NCI-H82 (cell line): ENCODE measurements at regions not wholly inside any gene's neighbourhood (a gene's known extent, or its start where the extent isn't known, plus 50 kb on each side); places are given as distances from the start of the nearest gene placed in this dataset.
"Not testable (repeated sequence)": the region's sequence is repeated elsewhere in the genome, so short reads cannot be mapped to it uniquely, and the experiment has no call there.

Experiments
- DNase-seq: peaks from one replicate; lab custom pipeline; 2025; lab: John Stamatoyannopoulos, UW

DNA sequence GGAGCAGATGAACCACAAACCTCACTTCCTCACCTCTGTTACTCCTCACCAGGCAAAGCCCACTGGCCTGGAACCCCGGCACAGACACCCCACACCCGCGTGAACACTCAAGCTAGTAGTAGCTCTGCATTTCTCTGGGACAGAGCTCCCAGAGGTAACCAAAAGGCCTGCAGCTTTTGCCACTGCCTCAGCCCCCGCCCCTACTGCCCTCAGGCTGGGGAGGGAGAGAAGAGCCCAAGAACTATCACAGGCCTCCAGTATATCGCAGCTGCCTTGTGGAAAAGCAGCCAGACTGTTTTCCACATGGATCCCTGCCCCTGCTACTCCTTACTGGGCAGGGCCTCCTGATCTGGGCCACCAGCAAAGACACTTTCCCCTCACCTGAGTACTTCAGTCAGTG, 728.7 kb upstream of the ACTRT1 start:
- no peak for DNase-seq

DNA sequence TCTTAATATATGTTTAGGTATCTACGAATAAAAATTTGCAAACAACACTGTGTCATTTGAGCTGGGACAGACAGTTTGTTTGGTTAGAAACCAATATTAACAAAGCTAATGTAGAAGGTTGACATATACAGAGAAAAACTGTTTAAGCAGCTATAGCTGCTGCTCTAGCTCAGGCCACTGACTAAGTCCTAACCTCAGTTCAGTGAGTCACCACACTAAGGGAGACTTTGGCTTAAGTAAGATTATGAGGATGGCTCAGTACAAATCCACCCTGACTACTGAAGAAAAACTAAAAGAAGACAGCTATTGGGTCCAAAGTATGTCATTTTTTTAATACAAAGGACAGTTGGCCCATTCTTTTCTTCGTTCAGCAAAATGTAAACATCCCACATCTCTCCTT, 717.3 kb upstream of the ACTRT1 start:
- peak; percentile 57 for DNase-seq

DNA sequence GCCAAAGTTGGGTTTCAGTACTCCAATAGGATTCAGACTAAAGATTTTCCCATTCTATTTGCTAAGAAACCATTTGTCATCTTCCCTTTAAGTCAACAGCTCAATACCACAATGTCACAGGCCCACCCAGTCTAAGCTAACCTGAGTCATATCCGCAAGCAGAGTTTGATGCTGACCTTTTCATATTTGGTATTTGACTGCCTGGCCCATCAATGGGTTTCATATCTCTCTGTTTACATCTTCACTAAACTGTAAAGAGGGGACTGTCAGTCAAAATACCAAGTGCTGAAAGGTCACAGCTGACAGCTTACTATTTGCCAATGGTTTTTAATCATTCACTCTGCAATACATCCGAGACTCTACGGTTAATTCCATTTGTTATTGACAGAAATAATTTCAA, 707.5 kb upstream of the ACTRT1 start:
- DNase-seq: no peak

DNA sequence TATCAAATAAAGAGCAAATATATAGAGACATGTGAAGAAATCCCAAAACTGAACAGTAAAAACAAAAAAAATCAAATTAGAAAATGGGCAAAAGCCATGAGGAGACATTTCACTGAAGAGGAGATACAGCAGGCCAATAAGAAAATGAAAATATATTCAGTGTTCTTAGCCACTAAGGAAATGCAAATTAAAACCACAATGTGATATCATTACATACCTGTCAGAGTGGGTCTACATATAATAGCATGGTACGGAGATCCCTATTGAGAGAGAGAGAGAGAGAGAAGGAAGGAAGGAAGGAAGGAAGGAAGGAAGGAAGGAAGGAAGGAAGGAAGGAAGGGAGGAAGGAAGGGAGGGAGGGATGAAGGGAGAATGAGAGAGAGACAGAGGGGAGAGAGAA, 707.0 kb upstream of the ACTRT1 start:
- no peak for DNase-seq

DNA sequence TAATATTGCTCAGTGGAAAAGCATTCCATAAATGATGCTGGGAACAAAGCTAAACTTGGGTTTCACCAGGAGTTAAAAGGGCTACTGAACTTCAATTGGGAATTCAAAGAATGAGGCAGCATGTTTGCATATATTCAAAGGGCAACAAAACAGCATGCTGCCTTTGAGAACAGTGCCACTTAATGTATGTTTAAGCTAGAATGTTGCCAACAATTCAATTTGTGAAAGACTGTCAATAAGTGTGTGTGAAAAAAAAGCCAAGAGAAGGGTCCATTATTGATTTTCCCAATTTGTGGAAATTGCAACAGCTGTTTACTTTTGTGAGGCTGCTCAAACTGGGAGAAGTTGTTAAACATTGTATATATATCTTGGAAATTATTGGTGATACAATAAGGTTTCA, 701.9 kb upstream of the ACTRT1 start:
- DNase-seq: no peak

DNA sequence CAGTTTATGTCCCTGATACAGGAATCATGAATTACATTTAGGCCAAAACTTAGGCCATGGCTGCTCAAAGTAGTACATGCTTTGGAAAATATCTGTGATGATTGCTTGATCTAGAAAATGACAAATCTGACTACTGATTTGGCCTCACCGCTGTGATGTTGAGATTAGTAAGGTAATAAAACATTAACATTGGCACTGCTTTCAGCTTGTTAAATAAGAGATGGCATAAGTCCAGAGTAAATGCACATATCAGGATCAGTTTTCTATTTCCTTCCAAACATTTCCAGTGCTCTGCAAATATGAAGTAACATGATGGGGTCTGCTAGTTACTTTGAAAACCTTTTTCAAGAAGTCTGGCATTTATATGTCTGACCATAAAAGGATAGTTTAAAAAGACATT, 687.3 kb upstream of the ACTRT1 start:
- no peak for DNase-seq

DNA sequence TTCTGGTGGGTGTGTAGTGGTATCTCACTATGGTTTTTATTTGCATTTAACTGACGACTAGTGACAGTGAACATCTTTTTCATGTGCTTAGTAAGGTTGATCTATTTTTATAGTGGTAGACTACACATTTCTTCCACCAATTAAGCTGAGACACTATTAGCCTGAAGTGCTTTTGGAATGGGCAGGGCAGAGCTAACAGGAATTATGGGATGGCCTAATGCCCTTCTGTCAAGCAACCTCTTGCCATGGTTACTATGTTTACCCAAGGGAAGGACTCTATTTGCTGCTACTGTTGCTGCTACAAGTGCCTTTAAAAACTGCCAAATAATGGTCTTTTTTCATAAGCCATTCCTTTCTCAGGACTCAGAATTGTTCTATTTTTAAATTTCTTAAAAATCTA, 676.7 kb upstream of the ACTRT1 start:
- peak; percentile 58 for DNase-seq

DNA sequence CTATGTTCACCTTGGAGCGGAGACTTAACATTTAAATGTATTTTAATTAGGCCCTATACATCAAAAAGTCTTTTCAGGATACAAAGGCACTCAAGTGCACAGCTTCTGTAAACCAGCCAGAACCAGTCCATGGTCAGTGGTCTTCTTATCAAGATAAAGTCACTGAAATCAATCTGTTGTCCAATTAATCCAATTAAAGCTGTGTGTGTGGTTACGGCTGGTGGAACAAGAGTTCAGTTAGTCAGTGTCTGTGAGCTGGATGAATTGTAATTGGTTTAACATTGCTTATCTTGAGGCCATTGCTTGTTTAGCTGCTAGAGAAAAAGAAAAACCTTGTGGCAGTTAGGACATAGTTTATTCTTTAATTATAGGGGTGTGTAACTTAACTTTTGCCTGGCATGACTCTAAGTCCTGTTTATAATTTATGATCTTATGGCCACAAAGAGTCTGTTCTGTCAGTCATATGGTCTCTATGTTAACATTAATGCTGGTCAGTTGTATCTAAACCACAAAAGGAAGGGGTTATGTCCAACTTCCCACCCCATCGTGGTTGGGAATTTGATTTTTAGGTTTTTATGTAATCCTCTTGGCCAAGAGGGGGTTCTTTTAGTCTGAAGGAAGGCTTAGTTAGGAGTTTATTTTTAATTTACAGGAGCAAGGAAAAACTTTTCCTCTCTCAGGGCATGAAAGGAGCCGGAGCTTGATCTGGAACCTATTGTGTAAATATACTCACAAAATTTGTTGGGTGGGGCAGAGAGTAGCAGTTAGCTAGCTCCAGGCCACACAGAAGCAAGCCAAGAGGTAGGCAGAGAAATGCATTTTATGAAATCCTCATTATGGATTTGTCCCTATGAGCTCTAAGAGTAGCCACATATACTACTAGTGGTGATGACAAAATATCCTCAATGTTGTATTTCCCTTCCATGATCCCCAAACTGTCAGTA, 665.7 kb upstream of the ACTRT1 start:
- DNase-seq: peak; percentile 90

DNA sequence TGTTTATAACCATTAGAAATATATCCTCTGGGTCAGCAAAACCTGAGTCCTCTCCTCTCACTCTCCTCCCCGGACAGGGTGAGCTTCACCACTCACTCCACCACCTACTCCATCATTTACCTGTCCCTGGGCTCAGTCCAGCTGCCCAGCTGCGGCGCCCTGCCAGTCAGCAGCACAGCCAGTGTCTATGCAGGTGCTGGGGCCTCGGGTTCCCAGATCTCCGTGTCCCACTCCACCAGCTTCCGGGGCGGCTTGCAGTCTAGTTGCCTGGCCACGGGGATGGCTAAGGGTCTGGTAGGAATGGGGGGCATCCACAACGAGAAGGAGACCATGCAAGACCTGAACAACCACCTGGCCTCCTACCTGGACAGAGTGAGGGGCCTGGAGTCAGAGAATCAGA, 662.2 kb upstream of the ACTRT1 start:
- DNase-seq: no peak

DNA sequence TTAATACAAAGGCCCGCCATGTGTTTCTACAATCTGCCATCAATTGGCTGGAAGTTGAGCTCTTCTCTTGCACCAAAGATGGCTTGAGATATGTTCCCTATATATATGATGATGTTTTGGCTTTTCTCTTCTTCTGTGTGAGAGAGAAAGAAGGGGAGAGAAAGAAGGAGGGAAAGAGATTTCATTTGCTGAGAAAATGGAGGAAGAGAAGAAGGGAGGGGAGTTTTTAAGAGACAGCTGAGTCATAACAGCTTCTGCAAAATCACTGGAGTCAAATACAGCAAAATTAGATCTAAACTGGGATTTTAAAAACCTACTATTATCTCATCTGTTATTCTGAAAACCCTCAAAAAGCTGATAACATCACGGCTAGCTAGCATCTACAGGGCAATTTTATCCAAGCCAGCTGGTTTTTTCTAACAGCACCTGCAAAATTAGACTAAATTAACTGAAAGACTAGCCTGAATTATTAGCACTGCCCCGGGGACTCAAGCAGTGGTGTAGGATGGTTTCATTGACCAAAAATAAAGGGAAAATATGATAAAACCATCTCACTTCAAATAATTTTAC, 647.6 kb upstream of the ACTRT1 start:
- DNase-seq: no peak

DNA sequence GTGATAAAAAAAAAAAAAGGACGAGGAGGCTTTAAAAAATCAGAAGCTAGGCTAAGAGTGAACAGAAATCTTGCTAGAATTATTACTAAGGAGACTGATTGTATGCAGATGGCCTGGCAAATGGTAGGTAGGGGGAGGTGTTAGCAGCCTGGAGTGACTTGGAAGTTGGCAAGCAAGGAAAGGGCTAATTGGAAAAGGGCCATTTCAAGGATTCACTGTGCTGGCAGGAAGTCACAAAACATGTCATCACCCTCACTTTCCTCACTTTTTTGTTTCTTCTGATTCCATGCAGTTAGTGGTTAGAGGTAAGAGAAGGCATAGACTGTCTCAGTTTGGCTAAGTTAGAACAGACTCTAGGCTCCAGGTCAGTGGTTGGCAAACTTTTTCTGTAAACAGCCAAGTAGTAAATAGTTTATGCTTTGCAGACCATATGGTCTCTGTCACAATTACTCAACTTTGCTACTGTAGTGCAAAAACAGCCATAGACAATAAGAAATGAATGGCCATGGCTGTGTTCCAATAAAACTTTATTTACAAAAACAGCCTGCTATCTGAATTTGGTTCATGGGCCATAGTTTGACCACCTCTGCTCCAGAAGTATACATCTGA, 646.5 kb upstream of the ACTRT1 start:
- peak; percentile 27 for DNase-seq

DNA sequence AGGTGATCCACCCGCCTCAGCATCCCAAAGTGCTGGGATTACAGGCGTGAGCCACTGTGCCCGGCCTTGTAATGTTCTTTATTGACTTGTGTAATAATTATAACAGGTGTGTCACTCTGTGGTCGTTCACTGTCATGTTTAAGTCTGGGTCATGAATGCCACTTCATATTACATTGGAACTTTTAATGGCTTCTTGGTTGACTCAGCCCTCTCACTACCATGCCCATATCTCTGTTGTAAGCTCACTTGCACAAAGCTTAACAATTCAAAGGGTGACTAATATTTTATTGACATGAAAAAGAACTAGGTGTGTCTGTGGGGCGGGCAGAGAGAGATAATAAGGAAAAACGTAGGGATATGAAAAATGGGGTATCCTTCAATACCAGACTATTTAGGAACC, 639.7 kb upstream of the ACTRT1 start:
- DNase-seq: no peak

DNA sequence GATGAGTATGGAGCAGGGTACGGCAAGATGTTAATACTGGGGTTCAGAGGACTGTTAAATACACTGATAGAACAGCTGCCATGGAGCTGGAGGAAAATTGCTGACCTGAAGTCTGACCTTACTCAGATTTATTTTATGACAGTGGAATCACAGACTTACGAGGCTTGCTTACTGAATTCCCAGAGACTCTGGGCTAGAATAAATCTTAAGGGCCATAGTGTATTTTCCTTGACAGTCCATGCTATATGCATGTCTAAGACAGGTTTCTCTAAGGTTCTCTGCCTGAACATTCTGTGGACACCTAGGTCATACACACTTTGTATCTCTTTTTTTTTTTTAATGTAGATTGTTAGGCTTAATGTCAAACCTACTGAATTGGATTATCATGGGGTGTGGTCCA, 633.2 kb upstream of the ACTRT1 start:
- DNase-seq: no peak

DNA sequence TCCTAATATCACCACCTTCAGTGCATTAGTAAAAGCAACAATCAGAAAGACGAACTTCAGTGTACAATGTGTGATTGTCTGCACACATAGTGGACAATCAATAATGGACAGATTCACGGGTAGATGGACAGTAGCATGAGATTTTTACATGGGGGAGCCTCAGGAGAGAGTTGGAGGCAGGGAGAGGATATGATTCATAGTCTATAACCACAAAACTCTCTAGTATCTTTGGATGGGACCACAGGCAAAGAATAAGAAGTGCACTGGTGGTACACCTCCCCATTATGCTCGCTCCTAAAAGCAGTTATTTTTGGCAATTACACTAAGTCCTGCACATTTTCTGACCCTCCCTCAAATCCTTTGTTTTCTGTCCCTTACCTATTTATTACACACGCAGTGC, 624.4 kb upstream of the ACTRT1 start:
- no peak for DNase-seq

DNA sequence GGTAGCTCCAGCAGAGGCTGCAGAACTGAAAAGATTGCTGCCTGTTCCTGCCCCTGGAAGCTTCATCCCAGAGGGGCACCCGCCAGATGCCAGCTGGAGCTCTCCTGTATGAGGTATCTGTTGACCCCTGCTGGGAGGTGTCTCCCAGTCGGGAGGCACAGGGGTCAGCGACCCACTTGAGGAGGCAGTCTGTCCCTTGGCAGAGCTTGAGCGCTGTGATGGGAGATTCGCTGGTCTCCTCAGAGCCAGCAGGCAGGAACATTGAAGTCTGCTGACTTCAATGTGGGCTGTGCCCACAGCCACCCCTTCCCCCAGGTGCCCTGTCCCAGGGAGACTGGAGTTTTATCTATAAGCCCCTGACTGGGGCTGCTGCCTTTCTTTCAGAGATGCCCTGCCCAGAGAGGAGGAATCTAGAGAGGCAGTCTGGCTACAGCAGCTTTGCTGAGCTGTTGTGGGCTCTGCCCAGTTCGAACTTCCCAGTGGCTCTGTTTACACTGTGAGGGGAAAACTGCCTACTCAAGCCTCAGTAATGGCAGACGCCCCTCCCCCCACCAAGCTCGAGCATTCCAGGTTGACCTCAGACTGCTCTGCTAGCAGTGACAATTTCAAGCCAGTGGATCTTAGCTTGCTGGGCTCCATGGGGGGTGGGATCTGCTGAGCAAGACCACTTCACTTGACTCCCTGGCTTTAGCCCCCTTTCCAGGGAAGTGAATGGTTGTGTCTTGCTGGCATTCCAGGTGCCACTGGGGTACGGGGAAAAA, 622.3 kb upstream of the ACTRT1 start:
- DNase-seq: not testable (repeated sequence)

DNA sequence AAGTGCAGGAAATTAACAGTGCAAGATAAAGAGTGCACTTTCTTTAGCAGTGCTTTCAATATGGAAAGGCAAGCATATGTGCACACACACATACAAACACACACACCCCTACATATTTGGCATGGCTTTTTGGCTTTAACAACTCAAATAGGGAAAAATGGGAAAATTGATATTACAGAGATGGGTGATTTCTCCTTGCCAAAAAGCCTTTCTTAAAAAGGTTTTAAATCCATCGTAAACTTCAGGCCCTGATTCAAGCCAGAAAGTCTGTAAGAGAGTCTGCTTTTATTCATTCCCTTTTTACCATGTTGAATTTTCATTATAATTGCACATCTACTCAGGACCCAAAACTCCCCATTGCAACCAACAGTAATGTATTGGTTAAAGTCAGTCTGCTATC, 612.0 kb upstream of the ACTRT1 start:
- no peak for DNase-seq

DNA sequence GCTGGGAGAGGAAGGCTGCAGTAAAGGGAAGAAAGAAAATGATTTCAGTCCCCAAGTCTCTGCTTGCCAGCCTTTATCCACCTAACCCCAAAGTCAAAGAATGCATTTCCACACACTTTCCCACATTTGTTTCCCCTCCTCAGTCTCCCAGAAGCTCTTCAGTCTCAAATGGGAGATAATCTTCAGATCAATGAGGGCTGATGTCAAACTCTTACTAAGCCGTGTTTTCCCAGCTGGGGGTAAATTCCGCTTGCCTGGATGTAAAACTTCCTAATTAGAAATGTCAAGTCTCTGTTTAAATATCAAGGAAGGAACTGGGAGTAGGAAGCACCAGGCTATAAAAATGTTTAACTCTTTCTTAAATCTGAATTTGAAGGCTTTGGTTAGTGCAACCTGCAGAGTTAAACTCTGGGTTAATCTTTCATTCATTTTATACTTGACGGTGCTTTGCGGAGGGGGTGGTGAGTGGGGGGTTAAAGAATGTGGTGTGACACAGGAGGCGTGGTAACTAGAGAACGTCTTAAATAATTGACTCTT, 601.4 kb upstream of the ACTRT1 start:
- peak; percentile 60 for DNase-seq

DNA sequence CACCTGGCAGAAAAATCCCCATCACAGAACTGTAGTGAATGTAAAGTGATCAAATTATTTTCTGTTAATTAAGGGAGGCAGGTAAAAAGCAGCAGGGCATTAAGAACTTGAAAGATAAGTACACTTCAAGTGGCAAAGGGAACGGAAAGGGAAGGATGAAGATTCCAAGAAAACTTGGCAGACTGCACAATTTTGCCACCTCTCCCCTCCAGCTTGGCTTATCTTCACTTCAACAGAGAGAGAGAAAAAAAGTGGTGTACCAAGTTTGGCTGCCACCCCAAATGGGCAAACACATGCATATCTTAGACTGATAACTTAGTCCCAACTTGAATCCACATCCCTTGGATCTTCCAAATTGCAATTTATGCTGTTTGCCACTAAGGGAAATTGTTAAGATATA, 598.1 kb upstream of the ACTRT1 start:
- DNase-seq: no peak

DNA sequence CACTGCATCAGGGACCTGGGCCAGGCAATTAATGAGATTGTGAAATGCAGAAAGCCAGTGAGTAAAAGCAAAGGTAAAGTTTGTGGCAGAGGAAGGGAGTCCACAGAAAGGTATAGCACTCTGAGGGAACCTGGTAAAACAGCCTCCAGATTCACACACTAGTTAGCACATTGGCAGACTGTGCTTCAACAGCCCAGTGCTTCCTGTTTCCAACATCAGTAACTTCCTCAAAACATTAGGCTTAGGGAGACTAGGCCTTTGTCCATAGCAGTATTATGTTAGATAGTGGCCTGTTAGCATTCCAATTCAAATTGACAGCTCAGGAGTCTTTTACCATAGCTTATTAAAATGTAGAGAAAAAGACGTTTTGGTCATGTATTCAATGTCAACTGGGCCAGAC, 582.6 kb upstream of the ACTRT1 start:
- no peak for DNase-seq

DNA sequence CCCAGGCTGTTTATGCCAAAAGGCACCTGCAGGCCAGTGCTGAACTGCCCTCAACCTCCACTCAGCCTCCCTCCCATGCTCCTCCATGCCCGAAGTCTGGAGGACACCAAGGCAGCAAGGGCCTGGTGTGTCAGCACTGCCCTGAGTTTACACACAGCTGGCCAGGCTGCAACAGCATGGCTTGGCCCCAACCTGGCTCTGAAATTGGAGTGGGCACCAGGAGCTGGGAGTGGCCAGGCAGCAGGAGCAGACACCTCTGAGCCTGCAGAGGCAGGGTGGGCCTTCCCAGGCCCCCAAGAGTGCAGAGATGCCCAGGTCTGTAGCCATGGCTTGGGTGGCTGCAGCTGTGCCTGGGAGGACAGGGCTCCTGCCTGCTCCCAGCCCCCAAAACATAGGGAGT, 571.2 kb upstream of the ACTRT1 start:
- no peak for DNase-seq

DNA sequence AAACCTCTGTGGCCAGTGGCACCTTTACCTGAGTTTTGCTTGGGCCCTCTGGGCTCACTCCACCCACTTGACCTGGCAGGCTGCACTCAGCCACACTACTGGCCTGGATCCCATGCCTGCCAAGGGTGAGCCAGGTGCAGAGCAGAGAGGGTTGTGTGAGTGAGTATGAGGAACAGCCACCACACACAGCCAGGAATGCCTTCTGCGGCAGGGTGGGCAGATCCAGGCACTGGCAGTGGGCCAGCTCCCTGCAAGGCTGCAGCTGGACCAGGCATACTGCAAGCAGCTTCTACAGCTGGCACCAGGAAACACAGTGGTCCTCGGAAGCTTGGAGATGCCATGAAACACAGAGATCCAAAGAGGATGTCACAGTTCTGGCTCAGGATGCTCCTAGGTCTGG, 570.1 kb upstream of the ACTRT1 start:
- DNase-seq: no peak

DNA sequence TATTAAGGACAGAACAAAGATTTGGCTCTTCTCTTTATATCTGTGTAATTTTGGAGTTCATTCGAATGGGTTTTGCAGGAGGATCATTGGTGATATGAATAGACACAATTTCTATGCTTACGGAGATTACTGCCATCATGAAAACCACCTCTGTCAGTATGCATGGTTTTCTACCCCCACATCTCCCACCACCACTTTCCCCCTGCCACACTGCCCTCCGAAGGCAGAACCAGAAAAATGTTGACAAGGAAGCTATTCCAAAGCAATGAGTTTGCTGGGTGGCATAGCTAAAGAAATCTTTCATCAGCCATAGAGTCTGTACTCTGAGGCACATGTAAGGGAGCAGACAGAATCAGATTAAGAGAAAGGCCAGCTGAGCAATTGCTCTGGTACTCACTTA, 567.3 kb upstream of the ACTRT1 start:
- DNase-seq: no peak
